HG02623 (cell line): ENCODE measurements at regions not wholly inside any gene's neighbourhood (a gene's known extent, or its start where the extent isn't known, plus 50 kb on each side); places are given as distances from the start of the nearest gene placed in this dataset.

Experiments
- ATAC-seq: cut with Tn5 transposase; IDR thresholded peaks from one replicate; pipeline ENCODE4 v1.9.1; 2021; ENCODE audit warnings: moderate library complexity; ENCODE audit not compliant: unreplicated experiment

DNA sequence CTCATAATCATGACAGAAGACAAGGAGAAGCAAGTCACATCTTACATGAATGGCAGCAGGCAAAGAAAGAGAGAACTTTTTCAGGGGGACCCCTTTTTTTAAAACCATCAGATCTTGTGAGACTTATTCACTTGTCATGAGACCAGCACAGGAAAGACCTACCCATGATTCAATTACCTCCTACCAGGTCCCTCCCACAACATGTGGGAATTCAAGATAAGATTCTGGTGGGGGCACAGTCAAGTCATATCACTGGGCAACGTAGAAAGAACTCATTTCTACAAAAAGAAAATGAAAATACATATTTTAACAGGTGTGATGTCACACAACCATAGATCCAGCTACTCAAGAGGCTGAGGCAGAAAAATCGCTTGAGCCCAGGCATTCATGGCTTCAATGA is 304.1 kb downstream of the IPMK start:
- no peak for ATAC-seq

- no peak for ATAC-seq
These were observed 304.9 kb downstream of the IPMK start for GRCh38 chr10:57962839-57963238.

DNA sequence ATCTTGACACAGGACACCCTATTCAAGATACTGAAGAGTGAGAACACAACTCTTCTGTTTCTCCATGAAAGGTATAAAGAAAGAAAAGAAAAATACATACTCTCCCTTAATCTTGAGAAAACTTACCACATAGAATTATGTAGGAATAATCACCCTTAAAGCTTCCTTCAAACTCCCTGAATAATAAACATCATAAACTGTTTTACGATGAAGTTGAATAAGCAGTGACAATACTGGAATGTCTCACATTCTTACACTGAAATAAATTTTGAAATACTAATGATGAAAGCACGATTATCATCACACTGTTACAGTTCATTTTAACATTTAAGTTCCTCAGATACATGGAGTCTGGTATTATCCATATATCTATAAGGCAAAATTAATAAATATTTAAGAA is 306.2 kb downstream of the IPMK start:
- no peak for ATAC-seq

- no peak for ATAC-seq
These were observed 307.3 kb downstream of the IPMK start for GRCh38 chr10:57960406-57960805.

- ATAC-seq: no peak
These were observed 308.2 kb downstream of the IPMK start for GRCh38 chr10:57959318-57960006.

DNA sequence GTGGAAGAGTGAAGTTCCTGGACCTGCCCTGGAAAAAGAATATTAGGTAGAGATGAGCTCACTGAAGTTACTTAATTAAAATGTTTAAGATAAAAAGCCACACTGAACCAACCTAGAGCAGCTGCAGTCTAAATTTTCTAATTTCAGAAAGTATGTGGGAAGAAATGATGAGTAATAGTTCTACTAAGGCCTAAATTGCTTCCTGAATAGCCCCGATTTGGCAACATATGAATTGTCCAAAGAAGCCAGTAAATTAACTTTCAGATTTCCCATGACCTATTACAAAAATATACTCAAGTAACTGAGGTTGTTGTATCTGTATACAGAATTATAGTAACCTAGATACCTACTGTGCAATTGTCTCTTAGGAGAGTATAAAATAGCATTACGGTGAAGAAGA is 312.6 kb downstream of the IPMK start:
- no peak for ATAC-seq

DNA sequence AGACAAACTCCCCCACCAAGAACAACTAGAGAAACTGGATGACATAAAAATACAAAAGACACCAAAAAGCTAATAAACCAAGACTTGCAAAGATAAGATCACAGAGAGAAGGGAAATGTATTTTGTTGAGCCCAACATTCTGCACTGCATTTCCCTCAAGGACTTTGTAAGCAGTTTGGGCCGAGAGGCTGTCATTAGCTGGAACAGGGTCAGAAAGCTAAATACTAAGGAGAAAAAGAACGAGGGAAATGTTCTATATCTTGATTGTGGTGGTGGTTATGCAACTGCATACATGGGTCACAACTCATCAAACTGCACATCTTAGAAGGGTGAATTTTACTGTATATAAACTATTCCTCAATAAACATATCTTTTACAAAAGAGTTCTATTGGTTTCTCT is 315.0 kb downstream of the IPMK start:
- ATAC-seq: no peak

DNA sequence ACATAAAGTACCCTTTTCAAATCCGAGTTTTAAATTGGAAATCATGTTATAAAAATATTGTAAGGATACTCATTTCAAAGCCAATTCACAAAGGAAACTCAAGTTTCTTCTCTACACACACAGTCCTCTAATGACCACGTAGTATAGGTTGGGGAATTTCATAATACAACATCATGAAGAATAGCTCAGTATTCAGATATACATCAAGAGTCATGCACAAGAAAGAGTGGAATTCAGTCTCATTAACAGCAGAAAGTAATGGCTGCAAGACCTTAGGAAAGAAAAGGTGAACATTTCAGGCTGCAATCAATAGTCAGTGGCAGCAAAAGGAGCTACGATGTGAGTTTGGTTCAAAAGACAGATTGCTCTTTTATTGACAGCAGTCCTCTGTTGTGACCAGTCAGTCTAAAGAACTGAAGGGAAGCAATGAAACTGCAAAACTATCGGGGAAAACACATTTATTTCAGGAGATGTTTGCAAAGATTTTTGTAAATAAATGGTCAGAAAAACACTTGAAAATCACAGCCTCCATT is 317.2 kb downstream of the IPMK start:
- ATAC-seq: no peak

- no peak for ATAC-seq
These were observed 318.9 kb downstream of the IPMK start for GRCh38 chr10:57948796-57949195.

DNA sequence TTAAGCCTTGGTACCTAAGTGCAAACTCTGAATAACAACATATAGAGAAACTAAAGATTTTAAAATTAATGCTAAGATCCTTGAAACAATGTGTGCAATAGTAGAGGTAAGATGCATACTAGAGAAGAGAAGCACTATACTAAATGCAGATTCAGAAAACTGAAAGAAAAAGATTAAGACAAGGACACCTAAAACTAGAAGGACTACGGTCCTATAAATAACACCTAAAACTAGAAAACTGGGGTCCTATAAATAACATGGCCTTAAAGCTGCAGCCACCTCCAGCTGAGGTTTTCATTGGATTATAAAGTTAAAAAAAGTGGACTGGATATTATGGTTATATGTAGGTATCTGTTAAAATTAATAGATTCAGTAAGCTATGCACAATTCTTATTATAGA is 320.9 kb downstream of the IPMK start:
- ATAC-seq: no peak

GRCh38 chr10:57943701-57944100 is 324.0 kb downstream of the IPMK start:
- ATAC-seq: no peak

GRCh38 chr10:57925045-57925444 is 342.6 kb downstream of the IPMK start:
- no peak for ATAC-seq

DNA sequence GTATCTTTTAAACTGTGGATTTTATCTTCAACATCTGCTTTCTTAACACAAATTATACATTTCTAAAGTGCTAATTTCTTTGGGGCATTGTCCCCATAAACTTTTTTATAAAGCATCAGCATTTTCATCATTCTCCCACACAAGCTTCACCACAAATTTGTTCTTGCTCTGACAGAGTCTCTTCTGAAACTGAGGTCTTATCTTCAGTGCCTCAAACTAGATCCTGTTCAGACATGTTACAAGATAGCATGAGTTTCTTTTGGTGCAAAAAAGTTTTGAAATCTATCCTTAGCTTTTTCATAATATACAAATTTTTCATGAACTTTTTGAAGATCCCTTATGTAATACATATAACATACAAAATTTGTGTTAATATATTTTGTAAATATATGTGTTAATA is 346.6 kb downstream of the IPMK start:
- ATAC-seq: no peak

DNA sequence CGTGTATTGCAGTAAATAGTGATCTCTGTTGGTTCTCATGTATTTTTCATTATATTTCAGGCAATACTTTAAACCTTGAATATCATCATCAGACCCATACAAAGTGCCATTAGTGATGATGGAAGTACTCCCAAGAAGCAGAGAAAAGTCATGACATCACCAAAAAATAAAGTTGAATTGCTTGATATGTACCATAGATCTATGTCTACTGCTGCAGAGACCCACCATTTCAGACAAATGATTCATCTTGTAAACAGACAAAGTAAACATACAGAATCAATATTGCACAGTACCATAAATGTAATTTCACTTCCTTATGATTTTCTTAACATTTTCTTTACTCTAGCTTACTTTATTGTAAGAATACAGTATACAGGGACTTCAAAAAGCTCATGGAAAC is 347.8 kb downstream of the IPMK start:
- no peak for ATAC-seq

- ATAC-seq: no peak
These were observed 350.7 kb downstream of the IPMK start for GRCh38 chr10:57917019-57917418.

- ATAC-seq: no peak
These were observed 361.8 kb downstream of the IPMK start for GRCh38 chr10:57905861-57906260.

DNA sequence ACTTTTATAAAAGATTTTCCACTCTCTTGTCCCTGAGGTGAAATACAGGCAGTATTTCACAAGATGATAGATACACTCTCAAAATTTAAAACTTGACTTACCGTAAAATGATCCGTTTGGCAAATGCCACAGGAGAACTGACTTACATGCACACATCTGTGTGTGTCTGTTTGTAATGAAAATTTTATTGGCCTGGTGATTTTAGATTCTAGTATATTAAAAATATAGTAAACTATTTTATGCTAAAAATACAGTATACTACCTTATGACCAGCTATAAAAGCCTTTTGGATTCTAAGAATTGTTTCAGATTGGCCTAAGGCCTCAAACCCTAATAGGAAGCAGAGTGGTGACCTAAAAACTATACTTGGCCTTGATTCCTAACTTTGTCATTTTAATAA is 362.7 kb downstream of the IPMK start:
- ATAC-seq: no peak

DNA sequence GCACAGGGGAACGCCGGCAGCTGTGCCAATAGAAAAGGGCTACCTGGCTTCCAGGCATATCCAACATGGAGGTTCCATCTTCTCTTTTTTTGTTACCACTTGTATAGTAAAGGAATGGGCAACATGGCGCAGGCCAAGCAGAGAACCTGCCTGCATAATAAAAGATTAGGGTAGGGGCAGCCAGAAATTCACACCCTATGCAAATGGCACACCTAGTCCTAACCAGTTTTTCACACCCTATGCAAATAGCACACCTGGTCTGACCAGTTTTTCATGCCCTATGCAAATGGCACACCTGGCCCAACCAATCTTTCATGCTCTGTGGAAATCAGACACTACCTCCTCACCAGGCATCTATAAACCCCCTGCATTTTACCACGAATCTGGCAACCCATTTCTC is 369.5 kb downstream of the IPMK start:
- no peak for ATAC-seq

- no peak for ATAC-seq
These were observed 370.1 kb downstream of the IPMK start for GRCh38 chr10:57897611-57898010.

- no peak for ATAC-seq
These were observed 373.3 kb downstream of the IPMK start for GRCh38 chr10:57894361-57894760.

GRCh38 chr10:57891201-57892006 is 376.3 kb downstream of the IPMK start:
- no peak for ATAC-seq

DNA sequence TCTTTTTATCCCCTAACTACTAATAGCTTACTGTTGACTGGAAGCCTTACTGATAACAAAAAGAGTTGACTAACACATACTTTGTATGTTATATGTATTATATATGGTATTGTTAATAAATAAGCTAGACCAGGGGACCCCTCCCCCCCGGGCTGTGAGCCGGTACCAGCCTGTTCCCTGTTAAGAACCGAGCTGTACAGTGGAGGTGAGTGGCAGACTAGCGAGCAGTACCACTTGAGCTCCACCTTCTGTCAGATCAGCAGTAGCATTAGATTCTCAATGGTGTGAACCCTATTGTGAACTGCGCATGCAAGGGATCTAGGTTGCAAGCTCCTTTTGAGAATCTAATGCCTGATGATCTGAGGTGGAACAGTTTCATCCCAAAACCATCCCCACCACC is 377.0 kb downstream of the IPMK start:
- no peak for ATAC-seq
